Osteocyte (in vitro differentiated cells): ENCODE measurements at regions not wholly inside any gene's neighbourhood (a gene's known extent, or its start where the extent isn't known, plus 50 kb on each side); places are given as distances from the start of the nearest gene placed in this dataset.
"Not testable (repeated sequence)": the region's sequence is repeated elsewhere in the genome, so short reads cannot be mapped to it uniquely, and the experiment has no call there.

Source experiments
- DNase-seq: peaks from one replicate; pipeline ENCODE4 v3.0.0; 2021; ENCODE audit warnings: mixed read lengths; ENCODE audit not compliant: unreplicated experiment; ENCODE audit errors: extremely low spot score
- H3K27ac Mint-ChIP-seq: one replicate; pipeline ENCODE4 v1.8.0; 2021; ENCODE audit warnings: mild to moderate bottlenecking, mixed read lengths; ENCODE audit not compliant: unreplicated experiment
- H3K27me3 Mint-ChIP-seq: one replicate; pipeline ENCODE4 v1.8.0; 2021; ENCODE audit warnings: mixed read lengths; ENCODE audit not compliant: unreplicated experiment
- H3K36me3 Mint-ChIP-seq: one replicate; pipeline ENCODE4 v1.8.0; 2021; ENCODE audit warnings: mixed read lengths; ENCODE audit not compliant: unreplicated experiment
- H3K4me1 Mint-ChIP-seq: one replicate; pipeline ENCODE4 v1.8.0; 2021; ENCODE audit warnings: mixed read lengths; ENCODE audit not compliant: unreplicated experiment
- H3K4me3 Mint-ChIP-seq: one replicate; pipeline ENCODE4 v1.8.0; 2021; ENCODE audit warnings: mild to moderate bottlenecking, moderate library complexity, mixed read lengths; ENCODE audit not compliant: unreplicated experiment
- H3K9me3 Mint-ChIP-seq: one replicate; pipeline ENCODE4 v1.8.0; 2021; ENCODE audit warnings: mixed read lengths; ENCODE audit not compliant: unreplicated experiment
- TF ChIP-seq, protein P1 (sequence below): fragments of 200-600 bp; sonication (generic); IDR thresholded peaks from 2 replicates; pipeline ENCODE4 v1.5.0; 2021; ENCODE audit warnings: antibody characterized with exemption, mild to moderate bottlenecking, moderate library complexity

GRCh38 chr3:139265131-139266016 lies 78.4 kb upstream of the MRPS22 start:
- H3K36me3 Mint-ChIP-seq: no peaks in the 10 kb centered on the region

DNA sequence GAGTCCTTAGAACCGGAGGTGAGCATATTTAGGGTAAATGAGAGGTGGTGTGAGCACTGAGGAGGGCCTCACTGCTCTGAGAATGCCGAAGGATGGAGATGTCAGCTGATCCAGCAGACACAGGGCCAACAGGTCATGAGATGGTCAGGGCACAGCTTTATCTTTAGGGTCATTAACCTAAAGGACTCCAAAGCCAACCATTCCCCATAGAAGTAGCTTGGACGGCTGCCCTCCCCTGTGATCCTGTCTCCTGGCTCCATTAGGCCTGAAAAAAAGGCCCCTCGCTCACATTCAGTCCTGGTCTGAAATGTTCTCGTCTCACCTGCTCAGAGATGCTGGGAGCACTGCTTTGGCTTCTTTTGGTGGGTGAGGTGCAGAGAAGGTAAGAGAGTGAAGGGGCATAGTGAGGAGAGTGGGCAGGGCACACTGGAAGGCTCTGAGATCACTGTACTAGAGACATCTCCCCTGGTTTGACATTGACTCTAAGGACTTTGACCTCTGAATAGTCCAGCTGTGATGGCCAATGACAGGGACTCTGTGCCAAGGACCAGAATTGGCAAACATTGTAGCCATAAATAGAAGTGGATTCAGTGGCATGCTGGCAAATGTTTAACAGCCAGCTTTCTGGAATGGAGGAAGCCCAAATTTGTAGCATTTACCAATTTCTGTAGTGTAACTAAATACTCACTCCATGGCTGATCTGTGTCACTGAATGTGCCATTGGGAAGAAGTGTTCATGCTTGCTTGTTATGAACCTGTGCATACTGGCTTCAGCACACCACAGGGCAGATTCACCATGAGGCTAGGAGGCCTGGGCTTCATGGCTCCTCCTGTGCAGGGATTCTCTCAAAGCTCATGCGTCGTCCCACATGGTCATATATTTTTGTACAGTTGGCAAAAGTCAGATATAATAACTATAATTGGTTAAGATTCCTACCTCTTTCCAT lies 76.2 kb upstream of the MRPS22 start:
- TF ChIP-seq, protein P1, sequence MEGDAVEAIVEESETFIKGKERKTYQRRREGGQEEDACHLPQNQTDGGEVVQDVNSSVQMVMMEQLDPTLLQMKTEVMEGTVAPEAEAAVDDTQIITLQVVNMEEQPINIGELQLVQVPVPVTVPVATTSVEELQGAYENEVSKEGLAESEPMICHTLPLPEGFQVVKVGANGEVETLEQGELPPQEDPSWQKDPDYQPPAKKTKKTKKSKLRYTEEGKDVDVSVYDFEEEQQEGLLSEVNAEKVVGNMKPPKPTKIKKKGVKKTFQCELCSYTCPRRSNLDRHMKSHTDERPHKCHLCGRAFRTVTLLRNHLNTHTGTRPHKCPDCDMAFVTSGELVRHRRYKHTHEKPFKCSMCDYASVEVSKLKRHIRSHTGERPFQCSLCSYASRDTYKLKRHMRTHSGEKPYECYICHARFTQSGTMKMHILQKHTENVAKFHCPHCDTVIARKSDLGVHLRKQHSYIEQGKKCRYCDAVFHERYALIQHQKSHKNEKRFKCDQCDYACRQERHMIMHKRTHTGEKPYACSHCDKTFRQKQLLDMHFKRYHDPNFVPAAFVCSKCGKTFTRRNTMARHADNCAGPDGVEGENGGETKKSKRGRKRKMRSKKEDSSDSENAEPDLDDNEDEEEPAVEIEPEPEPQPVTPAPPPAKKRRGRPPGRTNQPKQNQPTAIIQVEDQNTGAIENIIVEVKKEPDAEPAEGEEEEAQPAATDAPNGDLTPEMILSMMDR: no peak
- Mint-ChIP-seq H3K27ac (no peak overlapping the region), H3K27me3 (peaks cover 8% of the 10 kb centered on the region), H3K4me3 (no peak overlapping the region), H3K9me3 (no peaks in the 10 kb centered on the region), H3K36me3 (no peaks in the 10 kb centered on the region), H3K4me1 (no peaks in the 10 kb centered on the region)
- DNase-seq: peak; percentile 59

More at GRCh38 chr3:139265131-139266016, 78.4 kb upstream of the MRPS22 start:
- H3K27ac Mint-ChIP-seq: no peak overlapping the region
- no peaks in the 10 kb centered on the region for H3K9me3 Mint-ChIP-seq
- H3K4me3 Mint-ChIP-seq: no peak overlapping the region
- peaks cover 8% of the 10 kb centered on the region for H3K27me3 Mint-ChIP-seq
- peak; percentile 51 for DNase-seq
- TF ChIP-seq, protein P1: no peak
- no peaks in the 10 kb centered on the region for H3K4me1 Mint-ChIP-seq

DNA sequence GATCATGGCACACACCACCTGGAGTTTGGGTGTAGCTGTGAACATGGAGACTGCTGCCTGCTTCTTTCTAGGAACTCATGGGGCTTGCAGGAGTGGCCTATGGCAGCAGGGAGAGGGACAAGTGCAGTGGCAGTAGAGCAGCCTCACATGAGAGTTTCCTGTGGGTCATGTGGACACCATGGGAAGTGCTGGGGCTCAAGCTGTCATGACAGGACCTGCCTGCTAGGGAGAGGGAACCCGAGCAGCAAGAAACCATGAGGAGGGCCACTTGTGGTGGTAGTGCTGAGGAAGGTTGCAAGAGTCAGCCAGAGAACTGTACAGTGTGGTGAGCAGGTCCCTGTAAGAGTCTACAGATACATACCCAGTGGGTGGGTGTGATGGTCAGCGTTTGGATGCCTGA lies 73.8 kb upstream of the MRPS22 start:
- DNase-seq: no peak
- H3K4me3 Mint-ChIP-seq: no peak overlapping the region
- H3K9me3 Mint-ChIP-seq: no peaks in the 10 kb centered on the region
- H3K36me3 Mint-ChIP-seq: no peaks in the 10 kb centered on the region
- H3K27ac Mint-ChIP-seq: no peak overlapping the region
- TF ChIP-seq, protein P1: no peak
- H3K4me1 Mint-ChIP-seq: no peaks in the 10 kb centered on the region
- peaks cover 6% of the 10 kb centered on the region for H3K27me3 Mint-ChIP-seq

DNA sequence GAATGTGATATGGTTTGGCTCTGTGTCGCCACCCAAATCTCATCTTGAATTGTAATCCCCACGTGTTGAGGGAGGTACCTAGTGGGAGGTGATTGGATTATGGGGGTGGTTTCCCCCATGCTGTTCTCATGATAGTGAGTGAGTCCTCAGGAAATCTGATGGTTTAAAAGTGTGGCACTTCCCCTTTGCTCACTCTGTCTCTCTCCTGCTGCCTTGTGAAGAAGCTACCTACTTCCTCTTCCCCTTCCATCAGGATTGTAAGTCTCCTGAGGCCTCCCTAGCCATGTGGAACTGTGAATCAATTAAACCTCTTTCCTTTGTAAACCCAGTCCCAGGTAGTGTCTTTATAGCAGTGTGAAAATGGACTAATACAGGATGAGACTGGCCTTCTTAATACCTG lies 73.2 kb upstream of the MRPS22 start:
- H3K4me1 Mint-ChIP-seq, H3K4me3 Mint-ChIP-seq, H3K9me3 Mint-ChIP-seq, H3K27me3 Mint-ChIP-seq, DNase-seq, H3K27ac Mint-ChIP-seq, H3K36me3 Mint-ChIP-seq: not testable (repeated sequence)

DNA sequence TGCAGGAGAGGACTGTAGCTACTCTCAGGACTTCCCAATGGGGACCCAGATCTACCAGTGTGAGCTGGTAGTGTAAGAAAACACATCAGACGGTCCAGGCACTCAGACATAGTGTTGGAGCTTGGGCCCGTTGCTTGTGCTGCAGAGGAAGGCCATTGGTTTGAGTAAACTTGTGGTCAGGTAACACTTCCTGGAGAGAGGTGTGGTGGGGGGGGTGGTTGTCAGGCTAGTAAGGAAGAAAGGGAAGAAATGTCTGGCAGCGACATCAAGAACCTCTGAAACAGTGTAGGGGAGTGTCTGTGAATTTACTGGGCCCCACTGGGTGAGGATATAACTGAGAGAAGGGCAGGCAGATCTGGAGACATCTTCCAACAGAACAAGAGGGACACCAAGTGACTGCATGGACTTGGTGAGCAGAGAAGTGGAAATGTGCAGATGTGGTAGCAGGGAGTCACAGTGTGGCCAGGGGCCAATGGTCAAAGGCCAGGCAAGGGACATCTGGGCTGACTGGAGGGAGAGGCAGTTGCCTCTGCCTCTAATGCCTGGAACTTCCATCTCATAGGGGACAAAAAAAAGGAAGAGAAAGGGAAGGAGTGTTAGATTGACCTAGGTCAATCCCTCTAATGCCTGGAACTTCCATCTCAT lies 63.7 kb upstream of the MRPS22 start:
- H3K27me3 Mint-ChIP-seq: peaks cover 14% of the 10 kb centered on the region
- DNase-seq: no peak
- no peaks in the 10 kb centered on the region for H3K4me1 Mint-ChIP-seq
- H3K36me3 Mint-ChIP-seq: no peaks in the 10 kb centered on the region
- no peak overlapping the region for H3K27ac Mint-ChIP-seq
- no peak overlapping the region for H3K4me3 Mint-ChIP-seq
- TF ChIP-seq, protein P1: no peak
- peaks cover 10% of the 10 kb centered on the region for H3K9me3 Mint-ChIP-seq
